MCF 10A (cell line): ENCODE measurements at regions not wholly inside any gene's neighbourhood (a gene's known extent, or its start where the extent isn't known, plus 50 kb on each side); places are given as distances from the start of the nearest gene placed in this dataset.

Experiments used
- BruUV-seq: library from RNA; stranded (reverse); fragments of 400-500 nt; replicated peaks from 2 replicates; lab custom pipeline; 2021; lab: Mats Ljungman, UMichigan
- CTCF ChIA-PET: fragments of 300-600 bp; sonication (Branson Sonifier 250); formaldehyde crosslinking; extraction: SDS; loops from one replicate; lab custom pipeline; 2021; ENCODE audit warnings: antibody characterized with exemption, inconsistent platforms; lab: Yijun Ruan, JAX
- POLR2A ChIA-PET: fragments of 300-600, 350-650 bp; sonication (Branson Sonifier 250); formaldehyde crosslinking; extraction: SDS; loops from one replicate; lab custom pipeline; 2020; ENCODE audit warnings: antibody characterized with exemption, inconsistent platforms; lab: Yijun Ruan, JAX
- DNase-seq: peaks from one replicate; pipeline ENCODE4 v3.0.0-alpha.2; 2018; ENCODE audit not compliant: unreplicated experiment
- H3K27ac Mint-ChIP-seq: one replicate; pipeline ENCODE4 v1.8.0; 2022; ENCODE audit warnings: mild to moderate bottlenecking, low read depth, mixed read lengths; ENCODE audit not compliant: unreplicated experiment
- H3K27me3 Mint-ChIP-seq: one replicate; pipeline ENCODE4 v1.8.0; 2022; ENCODE audit warnings: mixed read lengths; ENCODE audit not compliant: insufficient read depth, unreplicated experiment
- H3K36me3 Mint-ChIP-seq: one replicate; pipeline ENCODE4 v1.8.0; 2022; ENCODE audit warnings: mild to moderate bottlenecking, moderate library complexity, mixed read lengths; ENCODE audit not compliant: insufficient read depth, unreplicated experiment
- H3K4me1 Mint-ChIP-seq: one replicate; pipeline ENCODE4 v1.8.0; 2022; ENCODE audit warnings: mixed read lengths; ENCODE audit not compliant: insufficient read depth, unreplicated experiment
- H3K4me3 Mint-ChIP-seq: one replicate; pipeline ENCODE4 v1.8.0; 2022; ENCODE audit warnings: mild to moderate bottlenecking, moderate library complexity, mixed read lengths; ENCODE audit not compliant: unreplicated experiment
- H3K9me3 Mint-ChIP-seq: one replicate; pipeline ENCODE4 v1.8.0; 2022; ENCODE audit warnings: mixed read lengths; ENCODE audit not compliant: unreplicated experiment
- intact Hi-C: fragments of 100-400 bp; cut with micrococcal nuclease; formaldehyde crosslinking; loops from 2 replicates; pipeline ENCODE4 v1.14.1; 2022
- TF ChIP-seq, protein P1 (sequence below): fragments of 200-600 bp; IDR thresholded peaks from one replicate; pipeline ENCODE4 v1.8.0; 2022; ENCODE audit warnings: antibody characterized with exemption, mild to moderate bottlenecking; ENCODE audit not compliant: unreplicated experiment

DNA sequence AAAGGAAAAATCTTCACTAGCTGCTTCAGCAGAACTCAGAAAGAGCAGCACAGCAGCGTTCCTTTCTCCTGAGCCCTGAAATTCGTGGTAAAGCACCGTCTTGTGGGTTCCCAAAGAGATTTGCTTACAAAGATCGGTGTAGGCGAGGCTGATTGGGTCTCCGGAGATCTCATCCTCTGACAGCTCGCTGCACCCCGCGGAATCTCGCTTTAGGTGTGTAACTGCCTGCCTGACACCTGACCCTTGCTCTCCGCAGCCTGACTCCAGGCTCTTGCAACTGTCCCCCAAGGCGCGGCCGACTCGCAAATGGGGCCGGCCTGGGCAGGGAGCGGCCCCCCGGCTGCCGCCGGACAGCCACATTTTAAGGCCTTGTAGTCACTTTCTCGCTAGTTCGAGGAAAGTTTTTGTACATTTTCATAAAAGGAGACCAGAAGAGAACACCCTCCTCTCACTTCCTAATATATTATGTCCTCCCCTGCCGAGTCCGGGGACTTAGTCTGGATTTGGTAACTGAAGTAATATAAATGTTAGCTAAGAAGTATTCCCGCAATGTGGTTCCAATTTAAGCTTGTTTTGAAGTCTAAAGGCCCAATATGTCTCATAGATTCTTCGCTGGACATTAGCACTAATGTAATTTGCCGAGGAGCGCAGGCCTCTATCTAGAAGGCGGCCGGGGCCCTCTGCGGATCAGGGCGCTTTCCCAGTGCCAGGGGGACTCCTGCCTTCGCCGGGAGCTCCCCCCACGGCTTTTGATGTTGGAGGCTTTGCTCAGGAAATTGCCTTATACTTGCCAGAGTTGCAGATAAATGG is 177.3 kb upstream of the CDKN3 start:
- BruUV-seq = no TSS peak
- H3K4me3 Mint-ChIP-seq = no peak overlapping the region
- no peaks in the 10 kb centered on the region for H3K27me3 Mint-ChIP-seq
- no peak overlapping the region for H3K27ac Mint-ChIP-seq
- TF ChIP-seq, protein P1, sequence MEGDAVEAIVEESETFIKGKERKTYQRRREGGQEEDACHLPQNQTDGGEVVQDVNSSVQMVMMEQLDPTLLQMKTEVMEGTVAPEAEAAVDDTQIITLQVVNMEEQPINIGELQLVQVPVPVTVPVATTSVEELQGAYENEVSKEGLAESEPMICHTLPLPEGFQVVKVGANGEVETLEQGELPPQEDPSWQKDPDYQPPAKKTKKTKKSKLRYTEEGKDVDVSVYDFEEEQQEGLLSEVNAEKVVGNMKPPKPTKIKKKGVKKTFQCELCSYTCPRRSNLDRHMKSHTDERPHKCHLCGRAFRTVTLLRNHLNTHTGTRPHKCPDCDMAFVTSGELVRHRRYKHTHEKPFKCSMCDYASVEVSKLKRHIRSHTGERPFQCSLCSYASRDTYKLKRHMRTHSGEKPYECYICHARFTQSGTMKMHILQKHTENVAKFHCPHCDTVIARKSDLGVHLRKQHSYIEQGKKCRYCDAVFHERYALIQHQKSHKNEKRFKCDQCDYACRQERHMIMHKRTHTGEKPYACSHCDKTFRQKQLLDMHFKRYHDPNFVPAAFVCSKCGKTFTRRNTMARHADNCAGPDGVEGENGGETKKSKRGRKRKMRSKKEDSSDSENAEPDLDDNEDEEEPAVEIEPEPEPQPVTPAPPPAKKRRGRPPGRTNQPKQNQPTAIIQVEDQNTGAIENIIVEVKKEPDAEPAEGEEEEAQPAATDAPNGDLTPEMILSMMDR = no peak
- DNase-seq = no peak
- intact Hi-C loops = no loop called here
- CTCF ChIA-PET = interaction anchor here (0.6 to 0.9 kb wide), 2 partner anchors 42 to 45 kb away, joined by 3 read pairs; no protein-coding TSS in a partner anchor
- H3K4me1 Mint-ChIP-seq = peaks cover 3% of the 10 kb centered on the region
- no peaks in the 10 kb centered on the region for H3K36me3 Mint-ChIP-seq
- H3K9me3 Mint-ChIP-seq = no peaks in the 10 kb centered on the region
- POLR2A ChIA-PET = interaction anchor here (1.5 kb wide), 1 partner anchor 13 kb away, joined by 3 read pairs; no protein-coding TSS in a partner anchor

DNA sequence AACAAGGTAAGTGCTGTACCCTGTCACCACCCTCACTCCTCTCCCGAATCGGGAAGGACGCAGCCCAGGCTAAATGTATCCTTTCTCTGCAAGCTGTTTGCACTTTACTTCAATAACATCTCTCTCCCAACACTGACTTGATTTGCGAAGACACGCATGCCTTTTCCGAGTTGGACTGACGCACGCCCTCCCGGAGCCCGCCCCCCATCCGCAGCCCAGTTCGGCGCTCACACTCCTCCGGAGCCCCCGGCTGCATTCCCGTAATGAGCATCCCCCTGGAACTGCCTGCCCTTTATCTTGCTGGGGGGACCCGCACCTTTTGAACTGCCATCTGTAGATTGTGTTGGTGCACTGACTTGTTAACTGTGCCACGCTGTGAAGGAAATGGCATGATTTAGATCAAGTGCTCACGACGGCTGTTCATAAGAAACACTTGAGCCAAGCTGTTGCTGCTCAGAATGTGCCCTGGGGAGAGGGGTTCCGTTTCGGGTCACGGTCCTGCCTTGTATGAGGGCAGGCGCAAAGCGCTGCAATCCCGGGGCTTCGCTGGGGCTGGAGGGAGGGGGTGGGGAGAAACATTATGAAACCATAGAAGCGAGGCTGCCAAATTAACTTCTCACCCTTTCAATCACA is 176.6 kb upstream of the CDKN3 start:
- no peak overlapping the region for H3K27ac Mint-ChIP-seq
- no TSS peak for BruUV-seq

DNA sequence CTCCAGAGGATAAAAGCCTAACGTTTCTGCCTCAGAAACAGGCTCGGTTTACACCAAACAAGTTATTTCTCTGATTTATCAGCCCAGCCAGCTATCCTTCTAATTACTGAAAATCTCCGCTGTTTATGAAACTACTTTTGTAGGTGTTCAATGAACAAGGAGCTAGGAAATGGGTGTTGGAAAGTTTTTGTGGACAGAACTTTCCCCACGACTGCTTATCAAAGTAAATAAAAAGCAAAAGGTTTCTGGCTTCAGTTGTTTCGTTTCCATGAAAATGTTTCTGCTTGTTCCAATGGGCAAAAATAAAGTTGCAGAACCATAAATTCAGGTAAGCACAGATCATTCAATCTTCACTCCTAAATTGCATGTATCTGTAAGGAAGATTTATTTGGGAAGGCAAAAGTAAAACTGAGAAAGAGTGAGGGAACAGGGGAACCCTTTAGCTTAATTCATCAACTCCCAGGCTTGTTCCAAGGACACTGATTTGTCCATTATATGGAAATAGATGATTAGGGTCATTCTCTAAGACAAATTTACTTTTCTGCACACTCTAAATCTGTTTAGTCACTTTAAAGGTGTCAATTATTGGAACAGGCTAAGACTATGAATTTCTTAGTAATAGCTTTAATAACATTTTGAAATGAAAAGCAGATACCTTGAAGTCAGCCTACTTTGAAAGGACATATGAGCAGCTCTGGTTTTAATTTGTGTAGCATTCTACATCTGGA is 175.9 kb upstream of the CDKN3 start:
- no peaks in the 10 kb centered on the region for H3K27me3 Mint-ChIP-seq
- CTCF ChIA-PET = interaction anchor here (0.6 to 2.3 kb wide), 3 partner anchors 47 to 717 kb away, joined by 4 to 8 read pairs (median 5); no protein-coding TSS in a partner anchor
- H3K4me1 Mint-ChIP-seq = peaks cover 3% of the 10 kb centered on the region
- no TSS peak for BruUV-seq
- no peak overlapping the region for H3K4me3 Mint-ChIP-seq
- TF ChIP-seq, protein P1 = no peak
- no peaks in the 10 kb centered on the region for H3K36me3 Mint-ChIP-seq
- H3K27ac Mint-ChIP-seq = no peak overlapping the region
- no peak for DNase-seq
- intact Hi-C loops = no loop called here
- no peaks in the 10 kb centered on the region for H3K9me3 Mint-ChIP-seq
- POLR2A ChIA-PET = interaction anchor here (0.6 to 1.0 kb wide), 2 partner anchors 10 to 634 kb away, joined by 4 to 6 read pairs; no protein-coding TSS in a partner anchor

More for the DNA sequence above, 176.6 kb upstream of the CDKN3 start:
- Mint-ChIP-seq H3K9me3 (no peaks in the 10 kb centered on the region), H3K4me1 (peaks cover 3% of the 10 kb centered on the region), H3K36me3 (no peaks in the 10 kb centered on the region), H3K4me3 (no peak overlapping the region), H3K27me3 (no peaks in the 10 kb centered on the region)
- ChIA-PET POLR2A (interaction anchor here (1.0 kb wide), 1 partner anchor 9 kb away, joined by 4 read pairs; no protein-coding TSS in a partner anchor), CTCF (interaction anchor here (0.6 kb wide), 1 partner anchor 716 kb away, joined by 4 read pairs; no protein-coding TSS in a partner anchor)
- TF ChIP-seq, protein P1 = no peak
- DNase-seq = no peak
- intact Hi-C loops = no loop called here
